GM21528 (cell line): ENCODE measurements at regions not wholly inside any gene's neighbourhood (a gene's known extent, or its start where the extent isn't known, plus 50 kb on each side); places are given as distances from the start of the nearest gene placed in this dataset.

ENCODE experiments used
- ATAC-seq: cut with Tn5 transposase; IDR thresholded peaks from one replicate; pipeline ENCODE4 v1.9.1; 2021; ENCODE audit warnings: mild to moderate bottlenecking, moderate library complexity; ENCODE audit not compliant: unreplicated experiment, low FRiP score

DNA sequence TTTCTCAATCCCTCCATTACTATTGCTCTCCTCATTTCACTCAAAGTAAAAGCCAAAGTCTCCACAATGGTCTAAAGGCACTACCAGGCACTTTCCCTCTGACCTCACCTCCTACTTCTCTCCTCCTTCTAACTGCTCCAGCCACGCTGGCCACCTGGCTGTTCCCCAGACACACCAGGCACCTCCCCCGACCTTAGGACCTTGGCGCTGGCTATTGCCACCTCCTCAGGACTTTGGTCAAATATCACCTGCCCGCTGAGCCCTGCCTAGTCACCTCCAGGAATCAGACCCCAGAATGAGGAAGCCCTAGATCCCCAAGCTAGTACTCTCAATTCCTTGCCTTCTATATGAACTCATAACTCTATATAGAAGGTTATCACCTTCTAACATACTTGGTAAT lies 66.2 kb upstream of the STEAP1B start:
- no peak for ATAC-seq

DNA sequence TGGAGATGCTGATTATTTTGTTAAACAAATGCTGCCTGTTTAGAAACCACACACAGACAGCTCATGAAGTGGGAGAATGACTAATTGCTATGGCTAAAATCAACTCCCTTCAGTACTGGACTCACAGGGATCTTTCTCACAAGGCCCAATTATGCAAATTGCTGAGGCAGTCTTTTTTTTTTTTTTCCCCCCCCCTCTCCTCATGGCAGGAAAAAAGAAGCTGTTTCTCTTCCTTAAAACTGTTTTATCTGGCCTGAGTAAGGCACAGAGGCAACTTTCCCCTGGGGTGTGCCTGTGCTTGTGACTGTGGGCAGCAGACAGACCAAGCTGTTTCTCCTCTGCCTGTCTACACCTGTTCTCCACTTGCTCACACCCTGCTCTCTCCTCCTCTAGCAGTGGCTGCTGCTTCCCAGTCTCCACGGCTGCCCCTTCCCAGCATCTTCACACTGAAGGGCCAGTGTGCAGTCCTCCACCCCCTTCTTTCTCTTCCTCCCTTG lies 65.4 kb upstream of the STEAP1B start:
- peak; percentile 30 for ATAC-seq

DNA sequence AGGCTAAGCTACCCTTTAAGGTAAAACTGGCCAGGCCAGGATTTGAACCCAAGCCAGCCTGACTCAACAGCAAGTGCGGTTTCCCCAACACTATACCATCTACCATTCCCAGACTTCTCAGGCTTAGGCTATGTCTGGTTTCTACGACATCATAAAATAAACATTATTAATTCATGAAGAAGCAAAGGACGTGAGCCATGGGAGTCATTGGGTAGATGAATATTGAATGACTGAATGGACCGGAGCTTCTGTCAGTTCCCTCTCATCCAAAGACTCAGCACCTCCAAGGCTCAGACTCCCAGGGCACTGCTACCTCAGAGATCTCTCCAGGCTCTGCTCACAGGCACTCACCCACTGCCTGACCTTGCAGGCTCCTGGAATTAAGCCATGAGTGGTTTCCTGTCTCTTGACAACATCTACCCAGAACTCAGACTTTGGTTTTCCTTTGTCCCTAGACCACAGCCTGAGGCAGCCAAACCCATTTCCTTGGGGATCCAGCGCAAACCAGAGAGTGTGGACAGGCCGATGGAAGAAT lies 64.6 kb upstream of the STEAP1B start:
- ATAC-seq = no peak

DNA sequence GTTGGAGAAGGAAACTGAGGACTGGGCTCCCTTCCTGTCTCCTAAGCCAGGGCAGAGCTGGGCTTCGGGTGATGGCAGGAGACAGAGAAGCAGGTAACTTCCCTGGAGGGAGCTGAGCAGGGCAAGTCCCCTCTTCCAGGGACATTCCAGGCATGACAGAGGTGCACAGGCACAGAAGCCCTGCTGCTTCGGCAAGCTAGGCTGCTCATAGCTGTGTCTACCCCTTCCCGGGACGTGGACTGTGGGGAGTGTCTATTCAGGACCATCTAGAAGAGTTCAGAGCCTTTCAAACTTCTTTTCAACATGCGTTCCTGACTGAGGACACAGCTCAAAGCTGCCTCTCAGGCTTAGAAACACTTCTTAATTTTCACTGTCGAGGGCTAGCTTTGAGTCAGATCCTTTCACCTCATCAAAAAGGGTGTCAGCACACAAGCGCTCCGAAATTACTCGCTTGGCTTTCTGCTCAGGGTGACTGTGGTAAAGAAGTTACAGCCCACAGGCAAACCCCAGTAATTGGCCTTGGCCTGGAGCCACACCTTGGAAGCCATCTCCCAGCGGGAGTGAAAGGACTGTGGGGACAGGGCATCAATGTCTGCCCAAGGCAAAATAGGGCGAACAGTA lies 63.7 kb upstream of the STEAP1B start:
- no peak for ATAC-seq

DNA sequence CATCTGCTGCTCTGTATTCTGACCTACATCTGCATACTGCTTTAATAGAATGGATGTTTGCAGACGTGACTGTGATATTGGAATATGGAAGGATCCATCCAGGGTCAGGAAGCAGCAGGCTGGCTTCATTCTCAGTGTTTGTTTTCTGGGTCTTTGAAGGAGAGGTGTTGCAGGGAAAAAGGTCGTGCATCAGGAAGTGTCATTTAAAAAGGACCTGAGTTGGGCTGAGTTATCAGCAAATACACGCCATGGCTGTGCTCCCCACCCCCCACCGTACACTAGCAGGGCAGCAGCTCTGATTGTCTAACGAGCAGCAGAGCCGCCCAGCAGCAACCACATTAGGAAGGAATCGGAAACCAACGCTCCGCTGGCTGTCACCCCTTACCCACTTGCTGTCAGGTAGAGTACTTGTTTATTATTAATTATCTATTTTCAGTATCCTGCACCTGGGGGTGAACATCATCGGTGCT lies 63.1 kb upstream of the STEAP1B start:
- ATAC-seq = no peak

DNA sequence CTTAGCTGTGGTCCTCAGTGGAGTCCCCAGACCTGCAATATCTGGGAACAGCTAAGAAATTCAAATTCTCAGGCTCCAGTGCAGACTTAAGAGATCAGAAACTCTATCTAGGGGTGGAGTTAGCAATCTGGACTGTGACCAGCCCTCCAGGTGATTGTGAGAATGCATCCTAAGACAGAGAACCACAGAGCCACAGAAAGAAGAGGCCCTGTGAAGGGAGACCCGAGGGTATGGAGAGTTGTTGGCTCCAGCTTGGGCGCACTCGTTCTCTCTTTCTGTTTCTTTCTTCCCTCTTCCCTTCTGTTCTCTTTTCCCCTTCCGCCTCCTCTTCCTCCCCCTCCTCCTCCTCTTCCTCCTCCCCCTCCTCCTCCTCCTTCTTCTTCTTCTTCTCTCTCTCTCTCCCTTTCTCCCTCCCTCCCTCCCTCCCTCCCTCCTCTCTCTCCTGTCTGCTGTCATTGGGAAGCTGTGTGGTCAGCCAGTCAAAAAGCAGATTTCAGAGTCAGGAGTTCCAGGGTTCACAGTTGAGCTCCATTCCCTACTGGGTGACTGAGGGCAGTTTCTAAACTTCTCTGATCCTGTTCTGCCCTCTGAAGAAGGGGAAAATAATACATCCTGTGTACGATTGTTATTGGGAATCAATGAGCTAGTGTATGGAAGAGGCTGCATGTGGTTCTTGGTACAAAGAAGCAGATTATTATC lies 62.1 kb upstream of the STEAP1B start:
- ATAC-seq = no peak

DNA sequence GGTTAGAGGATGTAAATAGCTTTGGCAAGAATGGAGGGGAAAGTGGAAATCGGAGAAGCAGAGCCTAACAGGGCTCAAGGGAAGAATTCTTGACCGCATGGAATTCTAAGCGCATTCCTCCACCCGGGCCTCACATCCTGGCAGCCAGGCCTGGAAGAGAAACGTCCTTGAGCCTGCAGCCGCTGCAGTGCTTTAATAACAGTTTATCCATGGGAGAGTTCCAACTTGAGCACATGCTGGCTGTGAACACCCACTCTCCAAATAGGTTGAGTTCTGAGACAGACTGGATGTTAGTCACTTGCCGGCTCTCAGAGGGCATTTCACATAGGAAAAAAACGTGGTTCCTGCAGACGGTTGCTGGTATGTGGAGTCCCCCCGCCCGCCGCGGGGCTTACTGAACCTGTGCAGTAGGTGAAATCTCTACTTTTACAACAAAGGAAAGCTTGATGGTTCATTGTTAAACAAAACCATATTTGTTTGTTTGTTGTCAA lies 61.4 kb upstream of the STEAP1B start:
- no peak for ATAC-seq

DNA sequence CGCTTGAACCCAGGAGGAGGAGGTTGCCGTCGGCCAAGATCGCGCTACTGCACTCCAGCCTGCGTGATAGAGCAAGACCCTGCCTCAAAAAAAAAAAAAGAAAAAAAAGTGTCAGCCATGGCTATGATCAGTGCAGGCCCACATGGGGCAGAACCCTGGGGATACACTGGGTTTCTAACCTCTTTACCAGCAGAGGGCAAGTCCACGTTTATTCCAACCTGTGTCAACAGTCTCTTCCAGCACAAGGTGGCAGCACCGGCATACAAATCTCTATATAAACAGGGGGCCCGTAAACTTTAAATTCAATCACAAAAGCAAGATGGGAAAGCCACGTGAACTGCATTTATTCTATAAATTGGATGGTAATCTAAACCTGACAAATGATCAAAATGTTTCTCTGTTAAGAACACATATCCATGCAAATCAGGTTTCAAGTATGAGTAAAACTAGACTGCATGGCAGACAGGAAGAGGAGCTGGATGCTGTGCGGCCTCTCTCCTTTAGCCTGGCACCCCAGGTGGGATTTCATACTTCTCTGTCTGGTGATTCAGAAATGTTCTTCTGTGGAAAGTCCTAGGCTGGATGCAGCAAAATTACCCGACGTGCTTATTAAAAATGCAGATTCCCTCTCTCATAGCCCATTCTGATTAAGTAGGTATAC lies 60.0 kb upstream of the STEAP1B start:
- peak; percentile 44 for ATAC-seq

DNA sequence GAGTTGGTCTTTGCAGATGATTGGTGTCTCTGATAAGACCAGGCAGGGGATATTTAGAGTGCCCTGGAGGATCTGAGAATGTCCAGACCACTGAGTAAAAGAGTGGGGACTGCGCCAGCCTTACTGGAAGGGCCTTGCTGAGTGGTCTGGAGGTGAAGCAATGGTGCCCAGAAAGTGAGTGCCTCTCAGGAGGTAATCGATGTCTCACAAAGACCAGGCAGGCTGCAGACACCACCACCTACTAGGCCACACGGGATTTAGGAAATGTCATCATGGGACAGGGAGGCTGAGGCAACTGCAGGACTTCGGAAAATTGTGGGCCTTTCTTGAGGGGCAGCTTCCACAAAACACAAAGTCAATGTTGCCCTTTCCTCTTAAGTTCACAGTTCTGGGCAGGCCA lies 57.2 kb upstream of the STEAP1B start:
- ATAC-seq = no peak

DNA sequence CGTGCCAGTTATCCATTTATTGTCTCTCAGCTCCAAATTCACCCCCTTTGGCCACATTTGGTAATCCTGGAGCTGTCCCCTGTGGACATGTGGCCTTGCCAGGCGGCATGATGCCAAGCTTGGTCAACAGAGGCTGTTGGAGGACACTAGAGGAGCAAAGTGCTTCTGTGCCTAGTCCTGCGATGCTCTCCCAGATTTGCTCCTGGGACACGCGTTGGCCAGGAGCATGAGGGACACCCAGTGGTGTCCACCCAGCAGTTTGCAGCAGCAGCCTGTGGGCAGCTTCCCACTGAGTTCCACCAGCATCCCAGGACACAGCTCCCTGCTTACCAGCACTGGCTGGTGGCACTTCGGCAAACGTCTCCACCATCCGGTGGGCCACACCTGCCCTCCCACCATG lies 55.5 kb upstream of the STEAP1B start:
- ATAC-seq = no peak

DNA sequence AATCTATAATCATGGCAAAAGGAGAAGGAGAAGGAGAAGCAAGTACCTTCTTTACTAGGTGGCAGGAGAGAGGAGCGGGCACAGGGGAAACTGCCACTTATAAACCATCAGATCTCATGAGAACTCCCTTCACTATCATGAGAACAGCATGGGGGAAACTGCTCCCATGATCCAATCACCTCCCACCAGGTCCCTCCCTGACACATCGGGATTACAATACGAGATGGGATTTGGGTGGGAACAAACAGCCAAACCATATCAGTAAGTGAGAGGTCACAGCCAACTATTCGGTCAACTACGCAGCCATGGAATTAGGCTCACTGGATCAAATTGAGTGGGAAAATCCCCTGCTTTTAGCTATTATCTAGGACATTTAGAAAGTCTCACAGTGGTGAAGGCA lies 54.2 kb upstream of the STEAP1B start:
- no peak for ATAC-seq

DNA sequence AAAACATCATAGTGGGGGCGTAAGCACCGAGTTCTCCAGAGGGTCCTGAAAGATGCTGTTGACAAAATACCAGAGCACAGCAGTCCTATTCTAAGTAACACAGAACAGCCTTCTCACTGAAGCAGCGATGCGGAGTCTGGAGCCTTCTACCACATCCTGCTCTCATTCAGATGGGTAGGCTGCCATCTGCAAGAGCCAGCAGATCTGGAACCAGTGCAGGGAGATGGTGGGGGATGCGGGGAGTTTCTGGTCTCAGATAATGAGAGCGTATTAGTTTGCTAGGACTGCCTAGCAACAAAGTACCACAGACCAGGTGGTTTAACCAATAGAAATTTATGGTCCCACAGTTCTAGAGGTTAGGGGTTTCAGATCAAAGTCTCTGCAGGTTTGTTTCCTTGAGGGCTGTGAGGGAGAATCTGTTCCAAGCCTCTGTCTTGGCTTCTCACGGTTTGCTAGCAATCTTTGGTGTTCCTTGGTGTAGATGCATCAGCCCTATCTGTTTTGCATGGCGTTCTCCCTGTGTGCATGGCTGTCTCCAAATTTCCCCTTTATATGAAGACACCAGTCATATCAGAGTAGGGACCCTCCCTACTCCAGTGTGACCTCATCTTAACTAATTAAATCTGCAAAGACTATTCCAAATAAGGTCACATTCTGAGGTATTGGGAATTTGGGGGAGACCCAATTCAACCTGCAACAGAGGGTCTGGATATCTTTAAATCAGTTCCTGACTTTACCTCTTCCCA lies 52.0 kb upstream of the STEAP1B start:
- ATAC-seq = peak; percentile 73

DNA sequence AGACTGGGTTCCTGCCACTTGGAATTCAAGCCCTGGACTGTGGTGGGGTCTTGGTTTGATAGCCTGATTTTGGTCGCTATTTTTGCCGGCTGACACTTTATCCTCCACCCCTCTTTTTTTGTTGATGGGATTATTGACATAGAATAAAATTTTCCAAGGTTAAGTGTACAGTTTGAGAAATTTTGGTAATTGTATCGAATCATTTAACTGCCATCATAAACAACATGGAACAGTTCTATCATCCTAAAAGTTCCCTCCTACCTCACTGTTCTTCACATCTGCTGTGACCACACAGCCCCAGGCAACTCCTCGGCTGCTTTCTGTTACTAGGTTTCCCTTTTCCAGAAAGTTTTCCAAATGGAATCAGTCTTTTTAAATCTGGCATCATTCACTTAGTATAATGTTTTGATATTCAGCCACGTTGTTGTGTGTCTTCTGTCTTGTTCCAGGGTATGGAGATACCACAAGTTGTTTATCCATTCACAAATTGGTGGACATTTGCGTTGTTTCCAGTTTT lies 50.6 kb upstream of the STEAP1B start:
- no peak for ATAC-seq

DNA sequence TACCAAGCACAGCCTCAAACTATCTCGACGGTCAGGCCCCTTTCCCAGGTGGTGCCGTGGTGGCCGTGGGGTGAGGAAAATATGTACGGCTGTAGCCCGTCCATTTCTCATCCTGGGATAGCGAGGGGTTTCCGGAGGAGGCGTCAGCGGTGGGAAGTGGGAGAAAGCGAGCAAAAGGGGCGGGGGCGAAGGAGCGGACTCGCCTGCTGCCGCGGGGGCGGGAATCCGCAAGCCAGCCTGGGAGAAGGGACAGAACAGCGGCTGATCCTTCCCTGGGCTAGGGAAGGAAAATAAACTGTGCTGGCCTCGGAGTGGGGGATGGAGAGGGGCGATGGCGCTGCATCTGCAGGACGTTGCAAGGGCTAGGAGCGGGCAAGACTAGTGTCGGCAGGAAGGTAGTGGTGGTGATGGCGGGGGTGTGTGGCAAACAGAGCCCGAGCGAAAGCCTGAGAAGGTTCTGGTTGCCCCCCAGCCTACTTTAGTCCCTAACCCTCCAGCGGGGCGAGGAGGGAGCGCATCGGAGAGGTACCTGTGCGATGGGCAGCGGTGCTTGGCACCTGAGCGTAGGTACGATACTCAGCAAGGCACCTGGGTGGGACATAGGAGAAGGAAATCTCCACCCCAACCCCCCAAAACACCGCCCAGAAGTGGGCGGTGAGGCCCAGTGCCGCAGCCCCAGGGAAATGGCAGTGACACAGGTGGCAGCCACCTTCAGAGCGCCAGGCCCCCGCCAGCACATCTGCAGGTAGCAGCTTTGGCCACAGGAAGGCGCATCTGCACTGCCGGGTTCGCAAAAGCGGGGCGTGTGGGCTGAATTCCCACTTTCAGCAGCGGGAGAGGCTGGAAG lies 49.9 kb upstream of the STEAP1B start:
- ATAC-seq = no peak
